Stimulated activated CD4-positive, alpha-beta T cell treated with anti-CD3 and anti-CD28 coated beads, Interleukin-1b, Interleukin-23, amount 100 ng/mL, for 48 hours (primary cell): ENCODE measurements at regions not wholly inside any gene's neighbourhood (a gene's known extent, or its start where the extent isn't known, plus 50 kb on each side); places are given as distances from the start of the nearest gene placed in this dataset.
"Not testable (repeated sequence)": the region's sequence is repeated elsewhere in the genome, so short reads cannot be mapped to it uniquely, and the experiment has no call there.

Experiments used
- DNase-seq: peaks from one replicate; pipeline ENCODE4 v3.0.0-alpha.2; 2020

DNA sequence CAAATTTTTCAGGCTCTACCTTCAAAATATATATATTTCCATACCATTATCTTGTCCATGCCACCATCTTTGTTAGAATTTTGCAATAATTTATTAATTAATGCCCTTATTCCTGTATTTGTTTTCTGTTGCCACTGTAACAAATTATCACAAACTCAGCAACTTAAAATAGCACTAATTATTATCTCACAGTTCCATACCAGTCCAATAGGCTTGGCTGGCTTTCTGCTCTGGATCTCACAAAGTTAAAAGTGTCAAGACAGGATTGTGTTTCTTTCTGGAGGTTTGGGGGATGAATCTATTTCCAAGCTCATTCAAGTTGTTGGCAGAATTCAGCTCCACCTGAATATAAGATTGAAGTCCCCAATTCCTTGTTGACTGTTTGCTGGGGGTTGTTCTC lies 58.6 kb upstream of the SLC38A4 start:
- DNase-seq: no peak

DNA sequence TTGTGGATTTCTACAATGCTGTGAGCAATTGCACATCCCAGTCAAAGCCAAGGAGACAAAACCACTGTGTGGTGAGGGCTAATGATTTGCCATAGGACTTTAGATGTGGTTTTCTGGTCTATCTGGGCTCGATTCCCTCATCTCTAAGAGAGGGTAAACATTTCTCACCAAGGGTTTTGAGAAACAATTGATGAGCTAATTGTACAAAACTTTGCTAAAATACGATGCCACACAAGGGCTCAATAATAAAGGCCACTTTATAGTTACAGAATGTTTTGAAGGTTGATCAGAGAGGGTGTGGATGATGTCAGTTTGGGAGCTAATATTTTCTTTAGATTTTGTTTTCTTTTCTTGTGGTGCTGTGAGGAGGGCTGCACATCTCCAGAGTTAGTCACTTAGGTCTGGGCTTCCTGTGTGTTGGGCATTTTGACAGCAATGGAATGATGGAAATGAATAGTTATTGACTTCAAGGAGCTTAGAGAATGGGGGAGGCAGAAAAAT lies 60.8 kb upstream of the SLC38A4 start:
- DNase-seq: no peak

DNA sequence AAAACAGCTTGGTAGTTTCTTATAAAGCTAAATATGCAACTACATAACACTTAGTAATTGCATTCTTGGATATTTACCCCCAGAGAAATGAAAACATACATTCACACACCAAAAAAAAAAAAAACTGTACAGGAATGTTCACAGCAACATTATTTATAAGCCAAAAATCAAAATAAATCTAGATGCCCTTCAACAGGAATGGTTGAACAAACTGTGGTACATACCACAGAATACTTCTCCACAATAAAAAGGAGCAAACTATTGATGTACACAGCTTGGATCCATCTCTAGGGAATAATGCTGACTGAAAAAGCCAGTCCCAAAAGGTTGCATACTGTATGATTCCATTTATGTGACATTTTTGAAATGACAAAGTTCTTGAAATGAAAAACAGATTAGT lies 62.1 kb upstream of the SLC38A4 start:
- DNase-seq: no peak

DNA sequence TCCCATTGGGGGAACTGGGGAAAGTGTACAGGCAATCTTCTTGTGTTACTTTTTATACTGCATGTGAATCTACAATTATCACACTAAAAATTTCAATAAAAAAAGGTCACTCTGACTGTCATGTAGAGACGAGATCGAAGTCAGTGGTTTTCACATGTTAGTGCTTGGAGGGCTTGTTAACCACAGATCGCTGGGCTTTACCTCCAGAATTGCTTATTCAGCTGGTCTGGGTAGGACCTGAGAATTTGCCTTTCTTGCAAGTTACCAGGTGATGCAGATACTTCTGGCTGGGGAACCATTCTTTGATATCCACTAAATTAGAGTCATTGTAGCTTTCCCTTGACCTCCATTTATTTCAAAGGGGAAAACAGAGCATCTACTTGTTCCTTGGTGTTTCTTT lies 62.8 kb upstream of the SLC38A4 start:
- no peak for DNase-seq

DNA sequence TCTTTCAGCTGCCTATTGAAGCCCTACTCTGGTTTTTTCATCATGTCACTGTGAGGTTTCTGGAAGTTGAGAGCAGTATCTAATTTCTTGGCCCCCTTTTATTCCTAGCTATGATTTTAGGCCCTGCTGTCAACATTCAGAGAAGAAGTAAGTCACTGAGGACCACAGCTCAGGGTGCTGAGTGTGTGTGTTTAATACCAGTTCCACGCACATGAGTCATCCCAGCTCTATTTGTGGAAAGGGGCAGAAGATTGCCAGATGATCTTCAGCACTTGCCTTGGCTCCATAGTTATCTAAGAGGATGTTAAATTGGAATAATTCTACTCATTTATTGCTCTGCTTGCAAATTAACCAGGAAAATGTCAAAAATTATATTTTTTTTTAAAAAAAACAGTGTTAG lies 65.5 kb upstream of the SLC38A4 start:
- DNase-seq: no peak

DNA sequence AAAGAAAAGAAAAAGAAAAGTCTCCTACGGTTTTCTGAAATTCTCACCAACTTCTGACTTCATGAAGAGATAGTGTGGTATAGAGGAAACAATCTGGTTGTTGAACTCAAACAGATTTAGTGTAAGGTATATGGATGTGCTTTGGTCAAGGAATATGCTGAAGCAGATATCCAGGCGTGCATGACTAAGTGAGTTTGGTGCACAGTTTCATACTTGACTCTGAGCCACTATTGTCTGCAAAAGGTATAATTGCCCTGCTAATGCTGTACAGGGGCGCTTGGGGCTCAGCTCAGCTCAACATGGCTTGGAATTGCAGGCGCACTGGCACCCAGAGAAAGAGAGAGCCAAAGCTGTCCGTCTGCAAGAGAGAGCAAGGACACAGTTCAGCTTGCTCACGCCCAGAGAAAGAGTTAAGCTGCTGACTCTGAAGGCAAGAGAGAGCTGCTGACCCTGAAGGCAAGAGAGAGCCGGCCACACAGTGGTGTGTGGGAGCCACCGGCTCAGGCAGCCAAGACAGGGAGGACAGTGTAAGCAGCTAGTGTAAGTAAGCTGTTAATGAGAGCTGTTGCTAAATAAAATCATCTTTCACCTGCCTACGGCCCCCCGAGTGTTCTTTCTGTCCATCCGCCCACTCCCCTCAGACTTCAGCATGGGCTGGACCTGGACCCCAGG lies 66.4 kb upstream of the SLC38A4 start:
- DNase-seq: no peak

DNA sequence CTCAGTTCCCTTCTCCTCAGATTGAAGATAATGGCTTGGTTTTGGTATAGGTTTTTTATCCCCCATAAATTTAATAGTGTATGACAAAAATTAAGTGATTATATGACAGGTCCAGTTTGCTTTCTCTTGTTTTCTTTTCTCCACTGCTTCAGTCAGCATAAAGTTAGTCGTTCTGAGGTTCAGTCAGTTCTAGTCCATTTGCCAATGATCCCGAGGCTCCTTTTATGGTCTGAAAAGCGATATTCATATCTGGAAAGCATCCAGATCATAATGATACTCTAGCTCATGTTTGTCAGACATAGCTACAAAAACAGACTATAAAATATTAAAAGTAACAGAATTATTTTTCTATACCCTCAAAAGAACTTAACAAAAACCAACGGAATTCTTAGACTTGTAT lies 67.1 kb upstream of the SLC38A4 start:
- DNase-seq: no peak

DNA sequence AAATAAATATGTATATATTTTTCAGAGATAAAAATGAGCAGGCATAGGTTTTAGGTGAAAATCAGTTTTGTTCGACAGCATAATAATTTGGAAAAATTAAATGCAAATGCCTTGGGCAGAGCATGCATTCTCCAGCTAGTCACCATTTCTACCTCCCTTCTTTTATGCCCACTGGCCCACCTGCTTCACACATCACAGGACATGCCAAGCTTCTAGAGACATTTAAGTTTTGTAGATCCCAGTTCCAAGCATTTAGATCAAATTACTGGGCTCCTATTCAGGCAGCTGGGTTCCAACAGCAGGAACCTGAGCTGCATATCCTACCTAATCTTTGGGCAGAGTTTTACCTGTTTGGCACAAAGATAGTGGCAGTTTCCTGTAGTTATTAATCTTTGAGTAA lies 67.6 kb upstream of the SLC38A4 start:
- no peak for DNase-seq

DNA sequence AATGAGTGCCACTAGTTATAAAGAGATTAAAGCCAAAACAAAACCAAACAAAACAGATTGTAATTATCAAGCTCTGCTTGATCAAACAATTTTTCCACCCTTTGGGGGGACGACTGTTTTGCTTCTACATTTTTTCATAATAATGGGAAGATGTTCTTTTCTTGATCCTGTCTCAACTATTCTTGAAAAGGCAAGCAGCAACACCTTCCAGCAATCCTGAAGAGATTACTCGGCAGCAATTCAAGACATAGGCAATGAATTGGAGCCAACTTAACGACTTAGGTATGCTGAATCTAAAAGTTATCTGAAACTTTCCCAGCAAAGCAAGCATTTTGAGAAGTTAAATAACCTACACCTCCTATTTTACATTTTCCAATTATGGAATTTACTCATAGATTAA lies 69.9 kb upstream of the SLC38A4 start:
- DNase-seq: no peak

DNA sequence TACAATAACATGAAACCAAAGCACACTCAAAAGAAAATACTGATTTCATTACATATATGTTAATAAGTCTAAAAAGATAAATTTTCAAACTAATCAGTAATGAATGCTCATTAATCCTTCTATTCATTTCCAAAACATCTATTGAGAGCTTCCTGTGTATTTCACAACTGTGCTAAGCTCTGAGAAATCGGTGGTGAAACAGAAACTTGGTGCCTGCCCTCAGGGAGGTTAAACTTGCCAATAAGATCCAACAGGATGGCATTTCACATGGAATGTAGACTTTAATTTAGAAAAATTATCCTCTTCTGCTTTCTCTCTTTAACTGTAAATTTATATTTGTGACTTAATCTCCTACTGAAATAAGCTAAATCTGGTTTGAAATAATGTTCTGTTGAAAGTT lies 70.9 kb upstream of the SLC38A4 start:
- no peak for DNase-seq

DNA sequence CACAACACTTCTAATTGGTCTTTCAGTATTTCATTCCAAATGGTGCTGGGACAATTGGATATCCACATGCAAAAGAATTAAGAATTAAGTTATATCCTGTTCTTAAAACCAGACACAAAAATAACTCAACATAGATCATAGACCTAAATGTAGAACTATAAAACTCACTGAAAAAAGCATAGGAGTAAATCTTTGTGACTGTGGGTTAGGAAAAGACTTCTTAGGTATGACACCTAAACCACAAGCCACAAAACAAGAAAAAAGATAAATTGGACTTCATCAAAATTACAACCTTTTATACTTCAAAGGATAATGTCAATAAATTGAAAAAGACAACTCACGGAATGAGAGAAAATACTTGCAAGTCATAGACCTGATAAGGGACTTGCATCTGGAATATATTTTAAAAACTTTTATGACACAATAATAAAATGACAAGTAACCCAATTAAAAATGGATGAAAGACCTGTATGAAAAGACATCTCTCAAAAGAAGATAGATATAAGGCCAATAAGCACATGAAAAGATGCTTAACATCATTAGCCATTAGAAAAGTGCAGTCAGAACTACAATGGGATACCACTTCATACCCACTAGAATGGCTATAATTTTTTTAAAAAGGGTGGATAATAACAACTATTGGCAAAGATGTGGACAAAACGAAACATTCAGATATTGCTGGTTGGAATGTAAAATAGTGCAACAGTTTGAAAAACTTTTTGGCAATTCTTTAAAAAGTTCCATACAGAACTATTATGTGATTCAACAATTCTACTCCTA lies 72.5 kb upstream of the SLC38A4 start:
- no peak for DNase-seq

DNA sequence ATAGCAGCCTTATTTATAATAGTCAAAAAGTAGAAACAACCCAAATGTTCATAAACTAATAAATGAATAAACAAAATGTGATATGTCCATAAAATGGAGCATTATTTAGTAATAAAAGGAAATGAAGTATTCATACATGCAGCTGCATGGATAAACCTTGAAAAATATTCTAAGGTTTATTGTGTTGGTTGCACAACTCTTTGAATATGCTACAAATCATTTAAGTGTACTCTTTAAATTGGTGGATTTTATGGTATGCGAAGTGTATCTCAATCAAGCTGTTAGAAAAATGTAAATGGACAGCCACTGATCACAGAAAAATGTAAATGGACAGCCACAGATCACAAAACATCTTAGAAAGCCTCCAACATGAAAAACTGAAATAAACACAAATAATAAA lies 73.2 kb upstream of the SLC38A4 start:
- no peak for DNase-seq

DNA sequence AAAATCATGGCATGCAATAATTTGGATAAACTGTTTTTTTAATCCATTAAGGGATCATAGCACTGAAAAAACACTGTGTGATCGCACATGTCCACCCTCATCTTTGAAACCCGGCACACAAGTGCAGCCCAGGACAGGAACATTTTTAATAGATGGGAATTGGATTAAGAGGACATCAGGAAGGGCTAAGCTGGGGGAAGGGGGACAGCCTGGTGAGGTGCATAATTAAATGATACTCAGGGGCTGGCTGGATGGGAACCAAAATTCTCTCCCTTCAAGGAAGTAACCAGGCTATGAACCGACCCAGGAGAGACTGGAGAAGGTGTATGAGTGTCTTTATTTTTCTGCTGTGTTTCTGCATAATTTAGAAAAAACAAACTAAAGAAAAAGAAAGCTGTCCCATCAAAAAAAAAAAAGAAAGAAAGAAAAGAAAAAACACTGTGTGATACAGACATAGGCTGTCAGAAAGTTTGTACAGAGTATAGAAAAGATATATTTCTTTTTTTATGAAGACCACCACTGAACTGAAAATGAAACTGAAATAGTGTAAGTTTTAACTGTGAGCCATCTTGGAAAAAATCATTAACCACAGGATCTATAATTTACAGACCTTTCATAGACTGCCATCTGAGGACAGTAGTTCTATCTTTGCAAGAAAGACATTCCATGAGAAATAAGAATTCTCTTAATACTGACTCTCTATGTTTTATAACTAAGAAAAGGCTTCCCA lies 75.1 kb upstream of the SLC38A4 start:
- DNase-seq: no peak

DNA sequence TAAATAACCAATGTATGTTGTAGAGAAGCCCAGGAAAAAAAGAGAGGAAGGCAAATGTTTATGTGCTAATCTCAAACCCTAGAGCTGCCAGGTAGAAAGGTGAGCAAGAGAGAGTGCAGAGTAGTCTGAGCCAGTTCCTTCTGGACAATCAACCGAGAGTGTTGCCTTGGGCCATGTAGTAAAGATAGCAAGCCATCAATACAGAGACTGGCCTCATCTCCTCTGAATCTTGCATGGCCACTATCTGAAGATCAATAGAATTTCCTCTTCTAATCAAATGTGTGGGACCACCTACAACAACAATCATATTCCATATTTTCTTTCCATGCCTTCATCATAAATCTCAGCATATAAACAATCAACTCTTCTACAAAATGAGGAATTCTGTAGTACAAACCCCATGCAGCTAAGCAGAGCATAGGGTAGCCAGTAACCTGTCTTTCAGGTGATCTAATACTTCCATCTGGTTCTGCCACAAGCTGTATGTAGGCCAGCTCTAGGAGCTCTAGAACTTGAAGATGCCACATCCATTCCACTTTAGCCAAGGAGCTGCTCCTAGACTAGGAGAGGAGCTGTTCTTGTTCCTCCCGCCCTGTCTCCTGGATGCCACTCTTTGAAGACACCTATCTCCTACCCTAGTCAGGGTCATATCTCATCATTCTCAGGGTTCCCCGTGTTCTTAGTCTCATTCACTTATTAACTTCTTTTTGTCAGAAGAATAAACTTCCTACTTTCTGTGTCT lies 75.8 kb upstream of the SLC38A4 start:
- no peak for DNase-seq

DNA sequence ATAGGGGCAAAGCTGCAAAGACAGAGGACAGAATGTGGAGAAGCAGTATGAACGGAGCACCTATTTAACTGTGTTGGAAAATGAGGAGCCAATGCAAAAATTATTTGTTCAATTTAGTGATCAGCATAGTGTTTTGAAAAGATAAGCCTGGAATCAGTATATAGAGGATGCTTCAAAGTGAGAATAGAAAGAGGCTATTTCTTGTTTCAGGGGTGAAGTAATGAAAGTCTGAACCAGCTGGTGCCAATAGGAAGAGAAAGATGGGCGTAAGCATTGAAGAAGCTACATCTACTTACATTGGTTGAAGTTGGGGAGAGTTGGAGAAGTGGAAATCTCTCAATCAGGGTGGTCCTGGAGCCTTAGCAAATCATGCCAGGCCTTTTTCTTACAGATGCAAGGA lies 77.3 kb upstream of the SLC38A4 start:
- DNase-seq: no peak

DNA sequence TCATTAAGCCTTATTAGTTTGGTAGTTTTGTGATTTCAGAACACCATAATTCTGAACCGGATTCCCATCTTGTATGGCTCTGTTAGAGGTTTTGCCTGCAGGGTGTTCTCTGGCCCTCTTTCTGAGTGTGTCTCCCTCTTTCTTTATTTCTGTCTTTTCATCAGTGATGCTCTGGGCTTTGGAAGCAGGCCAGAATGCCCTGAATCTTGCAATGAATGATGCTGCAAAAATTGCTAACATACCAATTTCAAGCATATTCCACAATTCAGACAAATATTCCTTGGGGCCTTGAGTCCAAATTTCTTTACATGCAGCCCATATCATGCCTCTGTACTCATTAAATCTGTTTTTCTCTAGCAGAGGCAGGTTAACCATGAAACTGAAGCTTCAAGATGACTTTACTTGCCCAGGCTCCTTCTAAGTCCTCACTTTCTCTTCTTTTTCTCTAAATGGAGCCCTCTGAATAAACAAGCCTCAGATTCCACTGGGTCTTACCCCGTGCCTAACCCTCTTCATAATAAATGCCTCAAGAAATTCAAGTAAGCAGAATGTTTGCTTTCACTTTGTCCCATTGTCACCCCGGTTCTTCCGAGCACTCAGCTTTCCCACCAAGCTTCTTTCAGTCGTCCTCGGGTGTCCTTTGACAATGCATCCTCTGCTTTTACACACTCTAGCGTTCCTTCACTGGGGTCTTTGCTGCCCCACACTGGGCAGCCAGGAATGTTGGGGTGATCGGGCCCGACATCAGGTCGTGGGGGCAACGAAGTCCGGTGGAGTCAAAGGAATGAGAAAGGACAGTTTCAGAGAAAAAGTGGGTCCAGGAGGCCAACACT lies 78.8 kb upstream of the SLC38A4 start:
- DNase-seq: no peak

DNA sequence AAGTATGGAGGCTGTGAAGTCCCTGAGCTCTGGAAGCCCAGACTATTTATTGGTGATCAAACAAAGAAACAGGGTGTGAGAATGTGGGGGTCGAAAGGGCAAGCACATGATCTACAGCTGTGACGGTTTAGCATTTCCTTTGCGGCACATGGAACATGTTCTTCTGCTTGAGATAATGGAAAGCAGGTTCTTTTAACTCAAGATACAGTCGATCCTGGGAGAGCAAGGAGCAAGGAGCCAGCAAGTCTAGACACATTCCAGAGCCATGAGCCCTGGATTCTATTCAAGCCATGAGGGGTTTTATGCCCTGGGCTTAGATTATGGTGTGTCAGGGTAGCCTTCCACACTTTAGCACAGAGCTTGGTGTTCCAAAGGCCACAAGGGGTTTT lies 79.4 kb upstream of the SLC38A4 start:
- not testable (repeated sequence) for DNase-seq

DNA sequence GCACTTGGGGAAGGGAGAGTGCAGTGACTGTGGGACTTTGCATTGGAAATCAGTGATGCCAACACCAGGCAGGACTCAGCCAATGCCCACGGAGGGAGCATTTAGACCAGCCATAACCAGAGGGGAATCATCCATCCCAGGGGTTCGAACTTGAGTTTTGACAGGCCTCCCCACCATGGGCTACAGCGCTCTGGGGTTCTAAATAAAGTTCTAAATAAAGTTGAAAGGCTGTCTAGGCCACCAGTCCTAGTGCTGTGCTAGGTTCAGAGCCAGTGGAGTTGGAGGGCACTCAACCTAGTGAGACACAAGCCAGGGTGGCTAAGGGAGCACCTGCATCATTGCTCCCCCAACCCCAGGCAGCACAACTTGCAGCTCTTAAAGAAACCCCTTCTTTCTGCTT lies 82.0 kb upstream of the SLC38A4 start:
- DNase-seq: no peak

DNA sequence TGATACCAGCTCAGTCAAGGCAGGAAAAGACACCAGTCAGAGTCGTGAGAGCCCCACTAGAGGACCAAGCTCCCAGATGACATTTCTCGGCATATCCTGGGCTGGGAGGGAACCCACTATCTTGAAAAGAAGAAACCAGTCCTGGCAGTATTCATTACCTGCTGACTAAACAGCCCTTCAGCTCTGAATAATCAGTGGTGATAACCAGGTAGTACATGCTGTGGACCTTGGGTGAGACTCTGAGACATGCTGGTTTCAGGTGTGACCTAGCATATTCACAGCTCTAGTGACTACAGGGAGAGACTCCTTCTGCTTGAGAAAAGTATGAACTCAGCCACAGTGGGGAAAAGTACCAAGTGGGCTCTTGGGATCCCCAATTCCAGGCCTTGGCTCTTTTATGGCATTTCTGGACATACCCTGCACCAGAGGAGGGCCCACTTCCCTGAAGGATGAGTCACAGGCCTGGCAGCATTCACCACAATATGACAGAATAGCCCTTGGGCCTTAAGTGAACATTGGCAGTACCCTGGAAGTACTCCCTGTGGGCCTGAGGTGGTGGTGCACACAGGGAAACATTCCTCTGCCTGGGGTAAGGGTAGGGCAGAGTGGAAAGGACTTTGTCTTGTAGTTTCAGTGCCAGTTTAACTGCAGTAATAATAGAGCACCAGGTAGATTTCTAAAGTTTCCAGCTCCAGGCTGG lies 82.6 kb upstream of the SLC38A4 start:
- no peak for DNase-seq

DNA sequence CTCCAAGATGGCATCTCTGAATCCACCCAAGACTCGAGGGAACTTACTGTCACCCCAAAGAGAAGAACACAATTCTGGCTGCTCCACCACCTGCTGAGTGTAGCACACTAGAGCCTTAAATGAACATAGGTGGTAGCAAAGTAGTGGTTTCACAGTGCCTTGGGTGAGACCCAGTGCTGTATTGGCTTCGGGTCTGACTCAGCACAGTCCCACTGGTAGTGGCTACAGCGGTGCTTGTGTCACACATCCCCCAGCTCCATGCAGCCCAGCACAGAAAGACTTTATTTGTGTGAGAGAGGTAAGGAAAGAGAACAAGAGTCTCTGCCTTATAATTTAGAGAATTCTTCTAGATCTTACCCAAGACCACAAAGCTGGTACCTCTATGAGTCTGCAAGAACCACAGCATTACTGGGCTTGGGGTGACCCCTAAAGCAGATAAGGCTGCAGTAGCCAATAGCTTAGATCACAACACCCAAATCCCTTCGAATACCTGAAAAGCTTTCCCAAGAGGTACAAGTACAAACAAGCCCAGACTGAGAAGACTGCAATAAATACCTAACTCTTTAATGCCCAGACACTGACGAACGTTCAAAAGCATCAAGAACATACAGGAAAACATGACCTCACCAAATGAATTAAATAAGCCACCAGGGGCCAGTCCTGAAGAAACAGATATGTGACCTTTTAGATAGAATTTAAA lies 83.3 kb upstream of the SLC38A4 start:
- DNase-seq: no peak

DNA sequence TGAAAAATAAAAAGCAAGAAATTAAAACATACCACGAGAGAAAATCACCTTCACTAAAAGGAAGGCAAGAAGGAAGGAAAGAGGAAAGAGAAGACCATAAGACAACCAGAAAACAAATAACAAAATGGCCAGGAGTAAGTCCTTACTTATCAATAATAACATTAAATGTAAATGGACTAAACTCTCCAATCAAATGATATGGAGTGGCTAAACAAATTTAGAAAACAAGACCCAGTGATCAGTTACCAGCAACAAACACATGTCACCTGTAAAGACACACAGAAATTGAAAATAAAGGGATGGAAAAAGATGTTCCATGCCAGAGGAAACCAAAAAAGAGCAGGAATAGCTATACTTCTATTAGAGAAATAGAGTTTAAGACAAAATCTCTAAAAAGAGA lies 85.0 kb upstream of the SLC38A4 start:
- no peak for DNase-seq
